Naive thymus-derived CD4-positive, alpha-beta T cell (primary cell): ENCODE measurements at regions not wholly inside any gene's neighbourhood (a gene's known extent, or its start where the extent isn't known, plus 50 kb on each side); places are given as distances from the start of the nearest gene placed in this dataset.

Source experiments
- ATAC-seq: fragments of 150-1000 bp; cut with Tn5 transposase; 2 replicates; pipeline ENCODE4 v1.10.0; 2021; ENCODE audit warnings: mild to moderate bottlenecking, moderate library complexity
- CTCF ChIA-PET: fragments of 350-600 bp; sonication (Branson Sonifier 250); formaldehyde crosslinking; loops from one replicate; lab custom pipeline; 2021; ENCODE audit warnings: antibody characterized with exemption; lab: Charles Lee
- POLR2A ChIA-PET: fragments of 350-600 bp; sonication (Branson Sonifier 250); formaldehyde crosslinking; loops from one replicate; lab custom pipeline; 2021; ENCODE audit warnings: antibody characterized with exemption, inconsistent platforms; lab: Charles Lee
- DNase-seq, 9 donors: peaks; one replicate each; pipeline versions ENCODE4 v3.0.0 to v3.0.0-alpha.2; 2020 to 2022; ENCODE audit warnings: mixed read lengths in 1 of 9
- H3K27ac ChIP-seq: one replicate; pipeline ENCODE4 v1.7.0; 2013; ENCODE audit warnings: mild to moderate bottlenecking, low read depth, low read length, moderate library complexity
- H3K27me3 ChIP-seq, 2 donors: one replicate each; pipeline ENCODE4 v1.7.0; 2013; ENCODE audit warnings: low read length in 2 of 2, mild to moderate bottlenecking in 2 of 2, moderate library complexity in 2 of 2; ENCODE audit not compliant: control insufficient read depth in 2 of 2, insufficient read depth in 2 of 2
- H3K36me3 ChIP-seq, 3 experiments: 1 replicate in 2 of 3; 2 replicates in 1 of 3; pipeline ENCODE4 v1.7.0; 2013; ENCODE audit warnings: low read length in 3 of 3, mild to moderate bottlenecking in 3 of 3, moderate library complexity in 1 of 3; ENCODE audit not compliant: insufficient read depth in 3 of 3, control insufficient read depth in 2 of 3
- H3K4me1 ChIP-seq, 2 donors: one replicate each; pipeline ENCODE4 v1.7.0; 2013; ENCODE audit warnings: low read length in 2 of 2, mild to moderate bottlenecking in 2 of 2, moderate library complexity in 1 of 2; ENCODE audit not compliant: control insufficient read depth in 2 of 2, insufficient read depth in 2 of 2
- H3K4me3 ChIP-seq: 2 replicates; pipeline ENCODE4 v1.7.0; 2013; ENCODE audit warnings: mild to moderate bottlenecking, low read length
- H3K9me3 ChIP-seq, 3 experiments: 1 replicate in 2 of 3; 2 replicates in 1 of 3; pipeline ENCODE4 v1.7.0; 2013; ENCODE audit warnings: low read length in 3 of 3; ENCODE audit not compliant: control insufficient read depth in 2 of 3
- H3K27ac Mint-ChIP-seq, 9 donors: one replicate each; pipeline ENCODE4 v1.8.0; 2020 to 2022; ENCODE audit warnings: mixed read lengths in 9 of 9, mild to moderate bottlenecking in 8 of 9, moderate library complexity in 5 of 9, inconsistent platforms in 2 of 9
- H3K27me3 Mint-ChIP-seq, 5 donors: one replicate each; pipeline ENCODE4 v1.8.0; 2021 to 2022; ENCODE audit warnings: mixed read lengths in 5 of 5, mild to moderate bottlenecking in 1 of 5
- H3K36me3 Mint-ChIP-seq, 5 donors: one replicate each; pipeline ENCODE4 v1.8.0; 2020 to 2022; ENCODE audit warnings: mixed read lengths in 5 of 5, mild to moderate bottlenecking in 3 of 5, inconsistent platforms in 1 of 5
- H3K4me1 Mint-ChIP-seq, 7 donors: one replicate each; pipeline ENCODE4 v1.8.0; 2020 to 2022; ENCODE audit warnings: mixed read lengths in 7 of 7, mild to moderate bottlenecking in 3 of 7, inconsistent platforms in 1 of 7
- H3K4me3 Mint-ChIP-seq, 10 donors: one replicate each; pipeline ENCODE4 v1.8.0; 2020 to 2022; ENCODE audit warnings: mild to moderate bottlenecking in 10 of 10, mixed read lengths in 10 of 10, moderate library complexity in 6 of 10, inconsistent platforms in 2 of 10
- H3K9me3 Mint-ChIP-seq, 11 donors: one replicate each; pipeline ENCODE4 v1.8.0; 2020 to 2022; ENCODE audit warnings: mixed read lengths in 11 of 11, mild to moderate bottlenecking in 4 of 11, inconsistent platforms in 1 of 11, moderate library complexity in 1 of 11
- intact Hi-C, 2 donors: fragments of 100-400 bp; cut with micrococcal nuclease; formaldehyde crosslinking; loops; one replicate each; pipeline ENCODE4 v1.15.1; 2023

- CTCF ChIA-PET: no interaction called here
- POLR2A ChIA-PET: no interaction called here
- no peak for ATAC-seq
These were observed 50.1 kb upstream of the SPACA7 start for GRCh38 chr13:112325920-112326645.

More at GRCh38 chr13:112325920-112326645, 50.1 kb upstream of the SPACA7 start:
- Histone ChIP-seq H3K4me3 (no peak overlapping the region), H3K36me3 (no peaks in the 10 kb centered on the region), H3K27me3 (no peaks in the 10 kb centered on the region), H3K9me3 (no peaks in the 10 kb centered on the region), H3K4me1 (no peaks in the 10 kb centered on the region), H3K27ac (no peak overlapping the region)
- intact Hi-C loops: no loop called here
- H3K4me1 Mint-ChIP-seq: no peaks in the 10 kb centered on the region
- no peak overlapping the region for H3K4me3 Mint-ChIP-seq
- peaks cover 7 to 42% (median 27%) of the 10 kb centered on the region in 5 donors for H3K27me3 Mint-ChIP-seq
- no peak for DNase-seq
- no peak overlapping the region for H3K27ac Mint-ChIP-seq
- H3K36me3 Mint-ChIP-seq: no peaks in the 10 kb centered on the region
- H3K9me3 Mint-ChIP-seq: peaks cover 0 to 2% (median 0%) of the 10 kb centered on the region in 11 donors
